A549 (cell line): ENCODE measurements at regions not wholly inside any gene's neighbourhood (a gene's known extent, or its start where the extent isn't known, plus 50 kb on each side); places are given as distances from the start of the nearest gene placed in this dataset.

Source experiments
- ATAC-seq, 2 experiments: fragments of 200-7000 bp in 1 of 2; fragments of >200 bp in 1 of 2; cut with Nextera tagmentation in 1 of 2; cut with Tn5 transposase in 1 of 2; 3 replicates each; pipeline versions ENCODE4 v1.8.0 to v1.9.1; 2018 to 2020; ENCODE audit warnings: mild to moderate bottlenecking in 1 of 2, moderate library complexity in 1 of 2
- CTCF ChIA-PET: fragments of 300-600 bp; sonication (Branson Sonifier 250); formaldehyde crosslinking; extraction: SDS; loops from one replicate; lab custom pipeline; 2021; ENCODE audit warnings: antibody characterized with exemption, inconsistent platforms; lab: Yijun Ruan, JAX
- POLR2A ChIA-PET: fragments of 350-600 bp; formaldehyde crosslinking; extraction: SDS; loops from one replicate; lab custom pipeline; 2021; ENCODE audit warnings: antibody characterized with exemption, inconsistent platforms; lab: Yijun Ruan, JAX
- DNase-seq, 2 experiments: peaks; one replicate each; pipeline versions ENCODE4 v3.0.0 to v3.0.0-alpha.2; 2011 to 2016; ENCODE audit warnings: low read depth in 1 of 2, low spot score in 1 of 2
- FAIRE-seq: peaks from 2 replicates; lab custom pipeline; 2011; peaks lifted over from hg19 to GRCh38; lab: Jason Lieb, UNC
- H3K27ac ChIP-seq, 2 experiments: fragments of >200 bp; sonication (Bioruptor Twin); formaldehyde crosslinking; 3 replicates each; pipeline ENCODE4 v1.5.1; 2016 to 2017
- H3K4me1 ChIP-seq: fragments of >200 bp; sonication (Bioruptor Twin); formaldehyde crosslinking; 3 replicates; pipeline ENCODE4 v1.6.1; 2016
- H3K4me2 ChIP-seq: fragments of >200 bp; sonication (Bioruptor Twin); formaldehyde crosslinking; 3 replicates; pipeline ENCODE4 v1.6.1; 2016
- H3K4me3 ChIP-seq: fragments of >200 bp; sonication (Bioruptor Twin); formaldehyde crosslinking; 3 replicates; pipeline ENCODE4 v1.5.1; 2016
- H3K9me3 ChIP-seq: fragments of >200 bp; sonication (Bioruptor Twin); formaldehyde crosslinking; 3 replicates; pipeline ENCODE4 v1.6.1; 2016
- ATOH8 ChIP-seq: fragments of 250-450 bp; sonication (Bioruptor Pico); IDR thresholded peaks from 2 replicates; pipeline ENCODE4 v1.5.0; 2020; ENCODE audit warnings: low read depth, mild to moderate bottlenecking, moderate library complexity
- CEBPB ChIP-seq, 2 experiments: fragments of >200 bp in 1 of 2; sonication (Bioruptor Twin) in 1 of 2; formaldehyde crosslinking in 1 of 2; IDR thresholded peaks; 2 replicates each; pipeline ENCODE4 v1.6.1; 2012 to 2016
- CHD2 ChIP-seq: fragments of 150-350 bp; IDR thresholded peaks from 2 replicates; pipeline ENCODE4 v1.6.1; 2014; ENCODE audit warnings: low read length; ENCODE audit not compliant: partially characterized antibody
- EHF ChIP-seq: fragments of 250-450 bp; sonication (Bioruptor Pico); IDR thresholded peaks from 2 replicates; pipeline ENCODE4 v1.5.0; 2020; ENCODE audit warnings: mild to moderate bottlenecking
- EHMT2 ChIP-seq: fragments of 200-600 bp; sonication (generic); IDR thresholded peaks from 2 replicates; pipeline ENCODE4 v1.6.1; 2016; ENCODE audit warnings: antibody characterized with exemption, low read depth, mild to moderate bottlenecking, moderate library complexity
- FOSB ChIP-seq: fragments of 250-450 bp; sonication (Bioruptor Pico); IDR thresholded peaks from 2 replicates; pipeline ENCODE4 v1.5.0; 2020; ENCODE audit warnings: mild to moderate bottlenecking, moderate library complexity
- FOSL2 ChIP-seq, 2 experiments: fragments of 450-650 bp in 1 of 2; fragments of >200 bp in 1 of 2; sonication (Bioruptor Twin) in 1 of 2; formaldehyde crosslinking; IDR thresholded peaks; 2 replicates each; pipeline versions ENCODE4 v1.5.0 to v1.6.1; 2016 to 2020; ENCODE audit warnings: mild to moderate bottlenecking in 1 of 2, moderate library complexity in 1 of 2
- GATA3 ChIP-seq: IDR thresholded peaks from 2 replicates; pipeline ENCODE4 v1.6.1; 2012; ENCODE audit warnings: borderline replicate concordance
- HDAC2 ChIP-seq: fragments of 200-600 bp; sonication (generic); IDR thresholded peaks from 2 replicates; pipeline ENCODE4 v1.6.1; 2016
- HEYL ChIP-seq: fragments of 250-450 bp; sonication (Bioruptor Pico); IDR thresholded peaks from 2 replicates; pipeline ENCODE4 v1.8.0; 2021; ENCODE audit warnings: mild to moderate bottlenecking, moderate library complexity
- HOXB13 ChIP-seq: fragments of 250-450 bp; sonication (Bioruptor Pico); IDR thresholded peaks from 2 replicates; pipeline ENCODE4 v1.5.0; 2020; ENCODE audit warnings: low read depth, mild to moderate bottlenecking, moderate library complexity
- JUN ChIP-seq, 2 experiments: fragments of >200 bp; sonication (Bioruptor Twin); formaldehyde crosslinking; IDR thresholded peaks; 2 replicates in 1 of 2; 3 replicates in 1 of 2; pipeline ENCODE4 v1.6.1; 2016 to 2017
- JUNB ChIP-seq: fragments of >200 bp; sonication (Bioruptor Twin); formaldehyde crosslinking; IDR thresholded peaks from 2 replicates; pipeline ENCODE4 v1.6.1; 2016
- KDM5A ChIP-seq: fragments of 200-600 bp; sonication (generic); IDR thresholded peaks from 2 replicates; pipeline ENCODE4 v1.6.1; 2016; ENCODE audit warnings: antibody characterized with exemption, mild to moderate bottlenecking
- MAX ChIP-seq: IDR thresholded peaks from 2 replicates; pipeline ENCODE4 v1.6.1; 2012
- MYC ChIP-seq: IDR thresholded peaks from 2 replicates; pipeline ENCODE4 v1.6.1; 2012; ENCODE audit warnings: mild to moderate bottlenecking, inconsistent platforms, low read length, improper control_type of control experiment, borderline replicate concordance
- NFE2L2 ChIP-seq: fragments of 150-350 bp; conservative IDR thresholded peaks from 2 replicates; pipeline ENCODE4 v1.6.1; 2014; ENCODE audit warnings: low read length
- NPAS2 ChIP-seq: fragments of 250-450 bp; sonication (Bioruptor Pico); IDR thresholded peaks from 2 replicates; pipeline ENCODE4 v1.8.0; 2022; ENCODE audit warnings: mild to moderate bottlenecking, moderate library complexity, borderline replicate concordance
- POLR2A ChIP-seq: IDR thresholded peaks from 2 replicates; pipeline ENCODE4 v1.6.1; 2012; ENCODE audit warnings: mild to moderate bottlenecking, low read length
- POLR2AphosphoS2 ChIP-seq: conservative IDR thresholded peaks from 2 replicates; pipeline ENCODE4 v1.6.1; 2012; ENCODE audit warnings: low read length, improper control_type of control experiment, inconsistent platforms
- RCOR1 ChIP-seq: fragments of 150-350 bp; IDR thresholded peaks from 2 replicates; pipeline ENCODE4 v1.6.1; 2014; ENCODE audit warnings: antibody characterized with exemption, low read length, low read depth
- RFX5 ChIP-seq: fragments of 450-650 bp; IDR thresholded peaks from 2 replicates; pipeline ENCODE4 v1.7.1; 2014; ENCODE audit warnings: antibody characterized with exemption, mild to moderate bottlenecking, moderate library complexity
- RNF2 ChIP-seq: fragments of 200-600 bp; sonication (generic); IDR thresholded peaks from 2 replicates; pipeline ENCODE4 v1.6.1; 2016; ENCODE audit warnings: low read depth, mild to moderate bottlenecking, antibody characterized with exemption, moderate library complexity, borderline replicate concordance
- TFCP2L1 ChIP-seq: fragments of 250-450 bp; sonication (Bioruptor Pico); IDR thresholded peaks from 2 replicates; pipeline ENCODE4 v1.5.0; 2021; ENCODE audit warnings: mild to moderate bottlenecking
- TP53 ChIP-seq: fragments of 250-450 bp; sonication (Bioruptor Pico); IDR thresholded peaks from 2 replicates; pipeline ENCODE4 v1.5.0; 2021; ENCODE audit warnings: mild to moderate bottlenecking, moderate library complexity
- ZFP36 ChIP-seq: fragments of 450-650 bp; IDR thresholded peaks from 2 replicates; pipeline ENCODE4 v1.6.1; 2014; ENCODE audit warnings: borderline replicate concordance; ENCODE audit not compliant: partially characterized antibody
- ZNF302 ChIP-seq: fragments of 250-450 bp; sonication (Bioruptor Pico); IDR thresholded peaks from 2 replicates; pipeline ENCODE4 v1.9.0; 2021; ENCODE audit warnings: inconsistent platforms, mild to moderate bottlenecking, moderate library complexity
- ZSCAN20 ChIP-seq: fragments of 250-450 bp; sonication (Bioruptor Pico); IDR thresholded peaks from 2 replicates; pipeline ENCODE4 v1.8.0; 2022; ENCODE audit warnings: mild to moderate bottlenecking, moderate library complexity
- WGBS: methylation state at CpG from one replicate; pipeline ENCODE4 v1.1.6; 2017; ENCODE audit errors: missing lambda C conversion rate; 5-methylcytosine and 5-hydroxymethylcytosine counted together
- TF ChIP-seq, protein P1 (sequence below): fragments of 250-450 bp; sonication (Bioruptor Pico); IDR thresholded peaks from 2 replicates; pipeline ENCODE4 v1.5.0; 2021; ENCODE audit warnings: mild to moderate bottlenecking, moderate library complexity, borderline replicate concordance

GRCh38 chr14:97687944-97688630, 890.9 kb downstream of the VRK1 start:
- CTCF ChIA-PET, result no interaction called here
- no peak overlapping the region for H3K27ac ChIP-seq
- ATAC-seq (no peak), FAIRE-seq (no peak), DNase-seq (no peak)
- WGBS, result 23% methylated on average over 6 of the region's 6 CpGs
- H3K9me3 ChIP-seq, result no peaks in the 10 kb centered on the region; the same call in 2 of the 3 replicates
- POLR2A ChIA-PET, result no interaction called here
- no peak overlapping the region for H3K4me3 ChIP-seq
- H3K4me1 ChIP-seq, result no peaks in the 10 kb centered on the region
- H3K4me2 ChIP-seq, result no peak overlapping the region
- TF ChIP-seq FOSL2 (IDR thresholded peaks at IDR 0.05) (no peak), FOSL2 (CRISPR knock-in tag; IDR thresholded peaks at IDR 0.05) (no peak), JUNB (no peak), JUN (IDR thresholded peaks at IDR 0.05) (no peak), NFE2L2 (no peak), HDAC2 (no peak), TP53 (CRISPR knock-in tag) (no peak), RCOR1 (no peak), CEBPB (IDR thresholded peaks at IDR 0.05) (no peak), RFX5 (no peak), EHMT2 (no peak), ZFP36 (no peak), ZNF302 (no peak), GATA3 (no peak), RNF2 (no peak), NPAS2 (CRISPR knock-in tag) (no peak), MAX (no peak), POLR2AphosphoS2 (no peak), EHF (CRISPR knock-in tag) (no peak), KDM5A (no peak), TFCP2L1 (no peak)

GRCh38 chr14:97688631-97689336, 891.6 kb downstream of the VRK1 start:
- DNase-seq (no peak), ATAC-seq (no peak), FAIRE-seq (no peak)
- H3K4me2 ChIP-seq, result no peak overlapping the region
- ChIA-PET CTCF (no interaction called here), POLR2A (no interaction called here)
- H3K27ac ChIP-seq, result no peak overlapping the region
- H3K4me1 ChIP-seq, result no peaks in the 10 kb centered on the region
- no peak for TF ChIP-seq MAX
- no peak for TF ChIP-seq HEYL (CRISPR knock-in tag)
- no peak for TF ChIP-seq ZNF302
- no peak for TF ChIP-seq ZSCAN20 (CRISPR knock-in tag)
- no peak for TF ChIP-seq JUNB
- no peak for TF ChIP-seq HOXB13
- TF ChIP-seq POLR2A, result no peak
- no peak for TF ChIP-seq ATOH8
- no peak for TF ChIP-seq FOSB
- TF ChIP-seq MYC, result no peak
- TF ChIP-seq, protein P1, sequence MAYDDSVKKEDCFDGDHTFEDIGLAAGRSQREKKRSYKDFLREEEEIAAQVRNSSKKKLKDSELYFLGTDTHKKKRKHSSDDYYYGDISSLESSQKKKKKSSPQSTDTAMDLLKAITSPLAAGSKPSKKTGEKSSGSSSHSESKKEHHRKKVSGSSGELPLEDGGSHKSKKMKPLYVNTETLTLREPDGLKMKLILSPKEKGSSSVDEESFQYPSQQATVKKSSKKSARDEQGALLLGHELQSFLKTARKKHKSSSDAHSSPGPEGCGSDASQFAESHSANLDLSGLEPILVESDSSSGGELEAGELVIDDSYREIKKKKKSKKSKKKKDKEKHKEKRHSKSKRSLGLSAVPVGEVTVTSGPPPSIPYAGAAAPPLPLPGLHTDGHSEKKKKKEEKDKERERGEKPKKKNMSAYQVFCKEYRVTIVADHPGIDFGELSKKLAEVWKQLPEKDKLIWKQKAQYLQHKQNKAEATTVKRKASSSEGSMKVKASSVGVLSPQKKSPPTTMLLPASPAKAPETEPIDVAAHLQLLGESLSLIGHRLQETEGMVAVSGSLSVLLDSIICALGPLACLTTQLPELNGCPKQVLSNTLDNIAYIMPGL, result no peak
- TF ChIP-seq CHD2, result no peak
- TF ChIP-seq TP53 (CRISPR knock-in tag), result no peak
- no peak for TF ChIP-seq GATA3
- TF ChIP-seq EHMT2, result no peak
- H3K4me3 ChIP-seq, result no peak overlapping the region
- no peaks in the 10 kb centered on the region for H3K9me3 ChIP-seq
- WGBS, result 22% methylated on average over 11 of the region's 11 CpGs
